ENCODE measurements at regions not wholly inside any gene's neighbourhood (a gene's known extent, or its start where the extent isn't known, plus 50 kb on each side); places are given as distances from the start of the nearest gene placed in this dataset.

DNA sequence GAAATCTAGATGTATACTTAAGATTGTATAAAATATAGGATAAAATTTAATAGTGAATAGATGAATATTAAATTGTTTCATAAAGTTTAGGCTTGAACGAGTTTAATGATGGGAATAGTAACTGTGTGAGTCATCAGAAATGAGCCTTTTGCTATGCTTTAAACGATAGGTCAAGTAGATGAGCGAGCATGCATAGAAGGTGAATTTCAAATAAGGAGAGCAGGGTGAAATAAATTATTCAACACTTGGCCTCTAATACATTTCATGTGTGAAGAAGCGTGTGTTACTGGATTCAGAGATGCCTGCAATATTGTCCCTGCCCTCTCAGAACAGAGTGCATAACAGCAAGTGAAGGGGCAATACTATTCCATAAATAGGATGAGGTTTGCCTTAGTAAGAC is 74.4 kb upstream of the EYA4 start:
- CTCF ChIA-PET (ENCODE audit: partially characterized antibody): no interaction called here
- no peaks in the 10 kb centered on the region for H3K9me3 ChIP-seq (ENCODE audit: insufficient read depth in 2 of 2, low read depth in 1 of 2, low read length in 1 of 2)
- TF ChIP-seq HDAC6 (IDR thresholded peaks at IDR 0.05; ENCODE audit: low read depth, low read length): no peak
- no peak for TF ChIP-seq CBX8 (IDR thresholded peaks at IDR 0.05; ENCODE audit: borderline replicate concordance, low read depth, low read length)
- no peak for TF ChIP-seq RXRA (IDR thresholded peaks at IDR 0.05; ENCODE audit: insufficient read depth, low read depth, low read length)
- no peak for TF ChIP-seq FOSL1 (IDR thresholded peaks at IDR 0.05; ENCODE audit: insufficient read depth, low read depth, low read length)
- no peak for TF ChIP-seq TCF12 (IDR thresholded peaks at IDR 0.05; ENCODE audit: low read depth, low read length)
- no peak for TF ChIP-seq SUZ12 (IDR thresholded peaks at IDR 0.05; ENCODE audit: low read length)
- TF ChIP-seq NRF1 (IDR thresholded peaks at IDR 0.05; ENCODE audit: low read depth, low read length): no peak
- no peak for TF ChIP-seq SAP30 (IDR thresholded peaks at IDR 0.05; ENCODE audit: insufficient read depth, insufficient replicate concordance, low read length)
- TF ChIP-seq BRCA1 (IDR thresholded peaks at IDR 0.05; ENCODE audit: low read depth, low read length): no peak
- TF ChIP-seq GABPA (IDR thresholded peaks at IDR 0.05; ENCODE audit: borderline replicate concordance, insufficient read depth, low read length): no peak
- no peak for TF ChIP-seq JUN (IDR thresholded peaks at IDR 0.05; ENCODE audit: low read depth, low read length)
- TF ChIP-seq GTF2F1 (IDR thresholded peaks at IDR 0.05; ENCODE audit: borderline replicate concordance, low read depth, low read length): no peak
- no peak for TF ChIP-seq KDM5A (IDR thresholded peaks at IDR 0.05; ENCODE audit: low read length)

More for the DNA sequence above, 74.4 kb upstream of the EYA4 start:
- WGBS, 2 experiments (ENCODE audit: extremely low coverage in 1 of 2, insufficient coverage in 1 of 2, insufficient read length in 1 of 2, insufficient replicate concordance in 2 of 2, low coverage in 1 of 2, low lambda C conversion rate in 2 of 2, missing lambda C conversion rate in 1 of 2): 88 to 100% methylated on average over 1 to 4 of the region's 4 CpGs
- no peak overlapping the region for H2BK20ac ChIP-seq (ENCODE audit: low read length)
- H3K4ac ChIP-seq (replicated peaks; ENCODE audit: insufficient read length, low read depth, low read length): no peak overlapping the region
- no peak overlapping the region for H2BK5ac ChIP-seq (ENCODE audit: low read depth, low read length)
- H4K8ac ChIP-seq (ENCODE audit: extremely low read depth, insufficient read depth, low read length): no peak overlapping the region
- H3K4me3 ChIP-seq (ENCODE audit: extremely low read depth in 1 of 4, insufficient read depth in 2 of 4, low read depth in 3 of 4, low read length in 4 of 4): no peak overlapping the region
- no peaks in the 10 kb centered on the region for H3K23me2 ChIP-seq (ENCODE audit: low read depth, low read length)
- no peak overlapping the region for H3K14ac ChIP-seq (ENCODE audit: insufficient read length)
- H2BK15ac ChIP-seq (ENCODE audit: low read length): no peak overlapping the region
- H2BK12ac ChIP-seq (ENCODE audit: low read depth, low read length): no peak overlapping the region
- FAIRE-seq (no peak), DNase-seq (ENCODE audit: low read depth in 1 of 2, low spot score in 2 of 2) (no peak)
- no peaks in the 10 kb centered on the region for H3K79me1 ChIP-seq (ENCODE audit: low read depth, low read length)
- H2AK5ac ChIP-seq (ENCODE audit: low read depth, low read length): no peak overlapping the region
- H3K4me2 ChIP-seq (ENCODE audit: insufficient read depth in 1 of 2, low read depth in 2 of 2, low read length in 2 of 2): no peak overlapping the region
- POLR2A ChIA-PET (ENCODE audit: partially characterized antibody): no interaction called here
- H2BK120ac ChIP-seq (replicated peaks; ENCODE audit: low read depth, low read length): no peak overlapping the region
- H3K79me2 ChIP-seq (ENCODE audit: control insufficient read depth in 1 of 2, insufficient read depth in 2 of 2, low read length in 2 of 2): no peaks in the 10 kb centered on the region
- peaks cover 0 to 6% (median 0%) of the 10 kb centered on the region in 4 experiments; a peak in 1 of 7 replicates for H3K4me1 ChIP-seq (replicated peaks in 1 of 4; ENCODE audit: control insufficient read depth in 3 of 4, insufficient read depth in 4 of 4, low read length in 3 of 4)
- no peak overlapping the region for H3K18ac ChIP-seq (ENCODE audit: extremely low read depth, low read length)
- no peak overlapping the region for H4K91ac ChIP-seq (replicated peaks; ENCODE audit: insufficient read length, low read length)
- H3K27ac ChIP-seq (ENCODE audit: low read depth, low read length): no peak overlapping the region
- no peak overlapping the region for H3K9ac ChIP-seq (replicated peaks in 1 of 4; ENCODE audit: extremely low read depth in 1 of 4, low read depth in 3 of 4, low read length in 3 of 4)
- H2AFZ ChIP-seq (ENCODE audit: low read length): no peak overlapping the region
- no peaks in the 10 kb centered on the region for H3K36me3 ChIP-seq (ENCODE audit: control insufficient read depth in 2 of 4, insufficient read depth in 4 of 4, low read length in 3 of 4)
- H3K23ac ChIP-seq (ENCODE audit: insufficient read length): no peak overlapping the region
- H4K5ac ChIP-seq (ENCODE audit: insufficient read length, low read depth, low read length): no peak overlapping the region
- H4K20me1 ChIP-seq (replicated peaks in 1 of 2; ENCODE audit: control insufficient read depth in 1 of 2, insufficient read depth in 2 of 2, low read length in 2 of 2): no peaks in the 10 kb centered on the region
- H3K27me3 ChIP-seq (replicated peaks in 1 of 4; ENCODE audit: control insufficient read depth in 3 of 4, extremely low read depth in 1 of 4, insufficient read depth in 3 of 4, low read length in 3 of 4): no peaks in the 10 kb centered on the region
- no peak overlapping the region for H3K56ac ChIP-seq (replicated peaks; ENCODE audit: insufficient read length, low read depth, low read length)

All from H1 (cell line).